ENCODE measurements at regions not wholly inside any gene's neighbourhood (a gene's known extent, or its start where the extent isn't known, plus 50 kb on each side); places are given as distances from the start of the nearest gene placed in this dataset.
"Not testable (repeated sequence)": the region's sequence is repeated elsewhere in the genome, so short reads cannot be mapped to it uniquely, and the experiment has no call there.

DNA sequence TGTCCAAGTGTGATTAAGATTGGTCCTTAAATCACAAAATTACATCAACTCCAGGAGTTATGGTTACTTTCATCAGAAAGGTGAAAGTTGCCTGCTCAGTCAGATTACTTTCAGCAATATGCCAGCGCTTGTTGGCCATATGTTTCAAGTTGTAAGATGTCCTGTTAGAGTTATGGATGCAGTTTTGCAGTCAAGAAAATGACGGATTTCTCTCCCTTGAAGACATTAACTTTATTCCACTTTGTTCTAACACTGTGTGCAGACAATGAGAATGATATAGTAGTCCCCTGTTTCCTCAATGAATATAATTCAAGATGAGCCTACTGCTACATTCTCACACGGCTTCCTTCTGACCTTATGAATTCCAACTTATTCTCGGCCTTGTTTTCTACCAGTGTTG, 295.0 kb upstream of the ADGRL3 start:
- DNase-seq (ENCODE audit: low read depth): no peak
- H3K4me3 ChIP-seq (ENCODE audit: low read length): no peak overlapping the region
- TF ChIP-seq, protein P1, sequence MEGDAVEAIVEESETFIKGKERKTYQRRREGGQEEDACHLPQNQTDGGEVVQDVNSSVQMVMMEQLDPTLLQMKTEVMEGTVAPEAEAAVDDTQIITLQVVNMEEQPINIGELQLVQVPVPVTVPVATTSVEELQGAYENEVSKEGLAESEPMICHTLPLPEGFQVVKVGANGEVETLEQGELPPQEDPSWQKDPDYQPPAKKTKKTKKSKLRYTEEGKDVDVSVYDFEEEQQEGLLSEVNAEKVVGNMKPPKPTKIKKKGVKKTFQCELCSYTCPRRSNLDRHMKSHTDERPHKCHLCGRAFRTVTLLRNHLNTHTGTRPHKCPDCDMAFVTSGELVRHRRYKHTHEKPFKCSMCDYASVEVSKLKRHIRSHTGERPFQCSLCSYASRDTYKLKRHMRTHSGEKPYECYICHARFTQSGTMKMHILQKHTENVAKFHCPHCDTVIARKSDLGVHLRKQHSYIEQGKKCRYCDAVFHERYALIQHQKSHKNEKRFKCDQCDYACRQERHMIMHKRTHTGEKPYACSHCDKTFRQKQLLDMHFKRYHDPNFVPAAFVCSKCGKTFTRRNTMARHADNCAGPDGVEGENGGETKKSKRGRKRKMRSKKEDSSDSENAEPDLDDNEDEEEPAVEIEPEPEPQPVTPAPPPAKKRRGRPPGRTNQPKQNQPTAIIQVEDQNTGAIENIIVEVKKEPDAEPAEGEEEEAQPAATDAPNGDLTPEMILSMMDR (conservative IDR thresholded peaks at IDR 0.05; ENCODE audit: low read depth, low read length): no peak

DNA sequence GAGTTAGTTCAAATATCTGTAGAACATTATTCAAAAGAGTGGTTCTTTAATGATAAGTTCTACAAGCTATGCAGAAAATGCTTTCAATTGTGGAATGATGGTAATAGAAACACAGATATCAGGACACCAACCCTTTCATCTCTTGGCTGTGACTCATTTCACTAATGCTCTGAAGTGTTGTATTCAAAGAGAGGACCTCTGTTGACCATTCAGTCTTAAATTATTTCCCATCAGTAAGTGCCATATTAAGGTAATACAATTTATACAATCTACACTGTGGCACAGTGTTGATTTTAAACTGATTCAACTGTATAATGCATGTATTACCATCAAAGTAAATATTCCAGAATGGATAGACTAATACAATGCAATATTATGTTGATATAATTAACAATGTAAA, 289.0 kb upstream of the ADGRL3 start:
- H3K4me3 ChIP-seq (ENCODE audit: low read length): no peak overlapping the region
- DNase-seq (ENCODE audit: low read depth): no peak
- TF ChIP-seq, protein P1 (conservative IDR thresholded peaks at IDR 0.05; ENCODE audit: low read depth, low read length): no peak

DNA sequence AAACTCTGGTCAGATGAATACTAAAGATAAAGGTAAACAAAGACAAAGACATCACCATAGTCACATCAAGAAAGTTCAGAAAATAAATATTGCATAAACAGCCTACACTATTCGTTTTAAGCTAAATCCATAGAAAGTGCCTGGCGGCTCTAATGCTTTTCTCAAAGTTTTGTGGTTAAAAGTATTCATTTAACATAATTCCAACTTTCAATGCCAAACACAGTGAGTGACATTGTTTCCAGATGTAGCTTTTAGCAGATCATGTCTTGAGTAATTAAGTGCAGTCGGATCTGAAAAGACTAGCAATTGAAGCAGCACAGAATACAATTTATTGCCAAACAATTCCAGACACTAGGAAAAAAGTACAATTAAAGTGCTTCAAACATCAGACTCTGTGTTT, 287.1 kb upstream of the ADGRL3 start:
- peak; percentile 48 for DNase-seq (ENCODE audit: low read depth)
- TF ChIP-seq, protein P1 (conservative IDR thresholded peaks at IDR 0.05; ENCODE audit: low read depth, low read length): no peak
- H3K4me3 ChIP-seq (ENCODE audit: low read length): no peak overlapping the region

DNA sequence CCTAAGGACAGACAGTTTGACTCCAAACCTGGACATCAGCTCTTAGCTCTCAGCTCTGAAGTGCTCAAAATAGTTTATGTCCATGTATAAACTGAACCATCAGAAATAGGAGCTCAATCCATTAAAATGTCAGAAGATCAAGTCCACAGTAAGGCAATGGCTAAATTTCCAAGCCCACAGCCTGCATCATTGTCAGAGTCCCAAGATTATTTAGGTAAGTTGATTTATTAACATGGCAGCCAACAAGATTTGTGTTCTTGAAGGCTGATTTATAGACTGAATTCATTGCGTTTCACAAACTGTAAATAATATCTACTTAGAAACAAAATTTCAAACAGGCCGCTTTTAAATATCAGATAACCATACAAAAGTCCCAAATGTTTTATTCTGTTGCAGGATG, 286.5 kb upstream of the ADGRL3 start:
- TF ChIP-seq, protein P1 (conservative IDR thresholded peaks at IDR 0.05; ENCODE audit: low read depth, low read length): no peak
- DNase-seq (ENCODE audit: low read depth): no peak
- H3K4me3 ChIP-seq (ENCODE audit: low read length): no peak overlapping the region

DNA sequence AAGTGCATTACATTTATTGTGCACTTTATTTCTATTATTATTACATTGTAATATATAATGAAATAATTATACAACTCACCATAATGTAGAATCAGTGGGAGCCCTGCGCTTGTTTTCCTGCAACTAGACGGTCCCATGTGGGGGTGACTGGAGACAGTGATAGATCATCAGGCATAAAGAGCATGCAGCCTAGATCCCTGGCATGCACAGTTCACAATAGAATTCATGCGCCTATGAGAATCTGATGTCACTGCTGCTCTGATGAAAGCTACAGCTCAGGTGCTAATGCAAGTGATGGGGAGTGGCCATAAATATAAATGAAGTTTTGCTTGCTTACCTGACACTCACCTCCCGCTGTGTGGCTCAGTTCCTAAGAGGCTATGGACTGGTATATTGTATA, 278.4 kb upstream of the ADGRL3 start:
- H3K4me3 ChIP-seq (ENCODE audit: low read length): not testable (repeated sequence)

DNA sequence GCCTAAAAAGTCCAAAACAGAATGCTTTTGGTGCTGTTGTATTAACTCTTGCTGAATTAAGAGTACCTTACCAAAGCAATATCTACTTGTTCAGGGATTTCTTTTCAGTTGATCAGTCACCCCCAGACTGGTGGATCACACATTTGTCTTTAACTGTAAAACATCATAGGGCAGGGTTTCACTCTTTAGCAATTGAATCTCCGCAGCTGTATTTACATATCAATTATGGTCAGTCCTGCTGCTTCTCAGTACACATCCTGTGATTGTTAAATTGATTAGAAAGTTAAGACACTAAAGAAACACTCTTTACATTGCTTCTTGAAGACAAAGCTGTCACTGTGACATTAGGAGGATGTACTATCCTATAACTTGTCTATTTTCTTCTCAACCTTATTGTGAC, 277.1 kb upstream of the ADGRL3 start:
- no peak overlapping the region for H3K4me3 ChIP-seq (ENCODE audit: low read length)
- DNase-seq (ENCODE audit: low read depth): no peak
- TF ChIP-seq, protein P1 (conservative IDR thresholded peaks at IDR 0.05; ENCODE audit: low read depth, low read length): no peak

More for the DNA sequence above, 278.4 kb upstream of the ADGRL3 start:
- not testable (repeated sequence) for DNase-seq (ENCODE audit: low read depth)

DNA sequence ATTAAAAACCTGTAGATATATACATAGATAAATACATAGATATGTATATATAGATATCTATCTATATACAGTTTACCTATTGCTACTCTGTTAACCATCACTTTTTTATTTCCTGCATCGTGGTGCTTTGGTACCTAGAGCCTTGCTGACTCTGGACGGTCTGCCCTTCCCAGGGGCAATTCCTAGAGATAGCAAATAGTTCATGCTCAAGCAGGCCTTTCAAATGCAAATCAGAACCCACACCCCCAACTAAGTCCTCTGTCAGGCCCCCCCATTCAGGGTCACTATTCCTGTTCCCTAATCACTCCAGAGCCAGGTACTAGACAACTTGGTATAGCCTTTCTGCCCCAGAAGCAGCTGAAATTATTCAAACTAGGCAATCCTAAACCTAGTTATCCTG, 273.5 kb upstream of the ADGRL3 start:
- TF ChIP-seq, protein P1 (conservative IDR thresholded peaks at IDR 0.05; ENCODE audit: low read depth, low read length): no peak
- DNase-seq (ENCODE audit: low read depth): no peak
- H3K4me3 ChIP-seq (ENCODE audit: low read length): no peak overlapping the region

DNA sequence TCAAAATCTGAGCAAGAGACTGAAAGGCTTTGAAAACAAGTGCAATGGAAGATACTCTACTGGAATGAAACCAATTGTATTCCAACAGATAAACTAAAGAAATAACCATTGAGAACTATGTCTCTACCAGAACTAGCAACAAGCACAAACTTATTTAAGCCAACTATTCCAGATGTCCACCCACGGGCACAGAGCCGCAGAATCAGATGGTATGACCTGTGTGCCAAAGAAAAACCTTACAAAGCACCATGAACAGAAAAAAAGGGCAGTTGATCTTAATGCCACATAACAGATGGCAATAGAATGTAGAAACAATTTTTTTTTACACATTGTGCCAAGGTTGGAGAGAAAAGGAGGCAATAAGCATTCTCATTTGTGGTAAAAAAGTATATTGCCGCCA, 269.3 kb upstream of the ADGRL3 start:
- DNase-seq (ENCODE audit: low read depth): no peak
- no peak overlapping the region for H3K4me3 ChIP-seq (ENCODE audit: low read length)
- TF ChIP-seq, protein P1 (conservative IDR thresholded peaks at IDR 0.05; ENCODE audit: low read depth, low read length): no peak

All from retinal pigment epithelial cell (primary cell).